Loucy (cell line): ENCODE measurements at regions not wholly inside any gene's neighbourhood (a gene's known extent, or its start where the extent isn't known, plus 50 kb on each side); places are given as distances from the start of the nearest gene placed in this dataset.
"Not testable (repeated sequence)": the region's sequence is repeated elsewhere in the genome, so short reads cannot be mapped to it uniquely, and the experiment has no call there.

Experiments
- CTCF ChIP-seq: fragments of 200-600 bp; sonication (generic); conservative IDR thresholded peaks from 2 replicates; pipeline ENCODE4 v1.5.1; 2014; ENCODE audit warnings: mild to moderate bottlenecking, antibody characterized with exemption, low read length
- EZH2phosphoT487 ChIP-seq: fragments of 200-600 bp; IDR thresholded peaks from 2 replicates; pipeline ENCODE4 v1.6.1; 2018; ENCODE audit warnings: antibody characterized with exemption, mild to moderate bottlenecking, moderate library complexity, borderline replicate concordance

GRCh38 chr1:57530911-57531260 lies 107.0 kb upstream of the DAB1 start:
- not testable (repeated sequence) for TF ChIP-seq CTCF, EZH2phosphoT487
